K562 (cell line): ENCODE measurements at regions not wholly inside any gene's neighbourhood (a gene's known extent, or its start where the extent isn't known, plus 50 kb on each side); places are given as distances from the start of the nearest gene placed in this dataset.

Experiments
- ATAC-seq: fragments of 200-7000 bp; cut with Tn5 transposase; 3 replicates; pipeline ENCODE4 v1.9.1; 2020; ENCODE audit warnings: moderate library complexity
- BruUV-seq: library from RNA; stranded (reverse); fragments of 400-500 nt; replicated peaks from 2 replicates; lab custom pipeline; 2021; lab: Mats Ljungman, UMichigan
- CTCF ChIA-PET: fragments of 300-600 bp; formaldehyde crosslinking; extraction: SDS; loops from one replicate; lab custom pipeline; 2021; ENCODE audit warnings: low intra/inter-chr PET ratio; lab: Yijun Ruan, JAX
- POLR2A ChIA-PET: fragments of 300-600, 350-650 bp; sonication (Branson Sonifier 250); formaldehyde crosslinking; extraction: SDS; loops from one replicate; lab custom pipeline; 2021; ENCODE audit warnings: antibody characterized with exemption, inconsistent platforms; lab: Yijun Ruan, JAX
- DNase-seq, 4 experiments: peaks; one replicate each; pipeline versions ENCODE4 v3.0.0 to v3.0.0-alpha.2; 2011 to 2018; ENCODE audit warnings: low spot score in 3 of 4, mixed read lengths in 3 of 4; ENCODE audit errors: extremely low read depth in 1 of 4
- FAIRE-seq: peaks from 2 replicates; lab custom pipeline; 2011; peaks lifted over from hg19 to GRCh38; lab: Jason Lieb, UNC
- H2AFZ ChIP-seq: 2 replicates; pipeline ENCODE4 v1.6.0; 2011; ENCODE audit warnings: low read depth, low read length, control low read depth, inconsistent platforms
- H3K27ac ChIP-seq: fragments of 200-600 bp; 3 replicates; pipeline ENCODE4 v1.8.0; 2011; ENCODE audit warnings: low read depth, mild to moderate bottlenecking, control low read depth, inconsistent platforms, low read length, moderate library complexity, mixed read lengths; ENCODE audit errors: extremely low read depth
- H3K27me3 ChIP-seq, 2 experiments: fragments of 300-600 bp in 1 of 2; 2 replicates in 1 of 2; 3 replicates in 1 of 2; pipeline versions ENCODE4 v1.6.0 to v1.8.0; 2011; ENCODE audit warnings: inconsistent platforms in 2 of 2, low read length in 2 of 2, mild to moderate bottlenecking in 1 of 2, mixed read lengths in 1 of 2, moderate library complexity in 1 of 2; ENCODE audit not compliant: control insufficient read depth in 2 of 2, insufficient read depth in 2 of 2
- H3K36me3 ChIP-seq: fragments of 300-600 bp; 3 replicates; pipeline ENCODE4 v1.8.0; 2011; ENCODE audit warnings: mild to moderate bottlenecking, low read length, inconsistent platforms; ENCODE audit not compliant: control insufficient read depth, insufficient read depth
- H3K4me1 ChIP-seq, 2 experiments: fragments of 200-600 bp in 1 of 2; replicated peaks in 1 of 2; 2 replicates in 1 of 2; 3 replicates in 1 of 2; pipeline versions ENCODE4 v1.5.1 to v1.8.0; 2011; ENCODE audit warnings: inconsistent platforms in 2 of 2, low read length in 2 of 2, mild to moderate bottlenecking in 1 of 2, mixed read lengths in 1 of 2, moderate library complexity in 1 of 2; ENCODE audit not compliant: control insufficient read depth in 2 of 2, insufficient read depth in 2 of 2
- H3K4me2 ChIP-seq: 2 replicates; pipeline ENCODE4 v1.6.1; 2011; ENCODE audit warnings: low read length, control low read depth, inconsistent platforms, mixed read lengths; ENCODE audit not compliant: insufficient read depth
- H3K4me3 ChIP-seq: fragments of 200-600 bp; sonication (generic), shearing (Covaris generic); 2 replicates; pipeline ENCODE4 v1.5.1; 2016; ENCODE audit warnings: control low read depth, inconsistent platforms
- H3K79me2 ChIP-seq: fragments of 200-600 bp; 3 replicates; pipeline ENCODE4 v1.8.0; 2011; ENCODE audit warnings: low read length, inconsistent platforms; ENCODE audit not compliant: control insufficient read depth, insufficient read depth
- H3K9ac ChIP-seq, 2 experiments: 2 replicates each; pipeline versions ENCODE4 v1.6.0 to v1.6.1; 2011; ENCODE audit warnings: low read depth in 2 of 2, low read length in 2 of 2, control low read depth in 1 of 2, inconsistent platforms in 1 of 2, mild to moderate bottlenecking in 1 of 2, mixed read lengths in 1 of 2; ENCODE audit not compliant: insufficient read depth in 1 of 2
- H3K9me1 ChIP-seq: one replicate; pipeline ENCODE4 v1.6.0; 2011; ENCODE audit warnings: inconsistent platforms, mild to moderate bottlenecking, low read length, moderate library complexity; ENCODE audit not compliant: control insufficient read depth, insufficient read depth
- H3K9me3 ChIP-seq: replicated peaks from 2 replicates; pipeline ENCODE4 v1.5.1; 2011; ENCODE audit warnings: low read depth, low read length, inconsistent platforms; ENCODE audit not compliant: control insufficient read depth, insufficient read depth
- H4K20me1 ChIP-seq: replicated peaks from 2 replicates; pipeline ENCODE4 v1.6.1; 2011; ENCODE audit warnings: low read length, inconsistent platforms, mixed read lengths; ENCODE audit not compliant: control insufficient read depth, insufficient read depth
- LARP7 ChIP-seq: fragments of 450-650 bp; IDR thresholded peaks from 2 replicates; pipeline ENCODE4 v1.6.1; 2016
- POLR2A ChIP-seq: fragments of 450-650 bp; conservative IDR thresholded peaks from 2 replicates; pipeline ENCODE4 v1.6.1; 2016
- PTBP1 ChIP-seq: fragments of 200-400 bp; formaldehyde crosslinking; IDR thresholded peaks from 2 replicates; pipeline ENCODE4 v1.6.1; 2017; ENCODE audit warnings: low read depth, low read length
- SOX6 ChIP-seq: fragments of 450-650 bp; IDR thresholded peaks from 2 replicates; pipeline ENCODE4 v1.6.1; 2014; ENCODE audit warnings: mild to moderate bottlenecking
- YY1 ChIP-seq, 3 experiments: IDR thresholded peaks; 2 replicates each; pipeline ENCODE4 v1.6.1; 2011; ENCODE audit warnings: low read length in 2 of 3, mild to moderate bottlenecking in 2 of 3, moderate library complexity in 2 of 3, borderline replicate concordance in 1 of 3, control low read depth in 1 of 3, low read depth in 1 of 3; ENCODE audit not compliant: insufficient read depth in 3 of 3, insufficient replicate concordance in 2 of 3, control insufficient read depth in 1 of 3, insufficient read length in 1 of 3; ENCODE audit errors: extremely low read depth in 1 of 3
- WGBS: fragments of 100-300 bp; shearing (Covaris generic); methylation state at CpG from one replicate; pipeline ENCODE4 v1.1.6; 2016; ENCODE audit warnings: low coverage, mixed read lengths; ENCODE audit not compliant: insufficient coverage; ENCODE audit errors: missing lambda C conversion rate; 5-methylcytosine and 5-hydroxymethylcytosine counted together
- in situ Hi-C: fragments of 300-500 bp; cut with MboI; formaldehyde crosslinking; loops from 4 replicates; pipeline ENCODE4 v1.15.0; 2018; ENCODE audit warnings: inconsistent platforms, mixed read lengths
- intact Hi-C: fragments of 100-400 bp; cut with micrococcal nuclease; formaldehyde crosslinking; loops from 2 replicates; pipeline ENCODE4 v1.14.2; 2022
- TF ChIP-seq, protein P1 (sequence below): fragments of 450-650 bp; conservative IDR thresholded peaks from 2 replicates; pipeline ENCODE4 v1.6.1; 2016; ENCODE audit warnings: missing genetic modification characterization, low read depth, mild to moderate bottlenecking, missing compliant biosample characterization, moderate library complexity
- TF ChIP-seq, protein P2 (sequence below): fragments of 250-450 bp; sonication (Bioruptor Pico); IDR thresholded peaks from 2 replicates; pipeline ENCODE4 v1.5.0; 2021; ENCODE audit warnings: mild to moderate bottlenecking, borderline replicate concordance
- TF ChIP-seq, protein P3 (sequence below): fragments of 450-650 bp; IDR thresholded peaks from 2 replicates; pipeline ENCODE4 v1.6.1; 2017; ENCODE audit warnings: mild to moderate bottlenecking, moderate library complexity

DNA sequence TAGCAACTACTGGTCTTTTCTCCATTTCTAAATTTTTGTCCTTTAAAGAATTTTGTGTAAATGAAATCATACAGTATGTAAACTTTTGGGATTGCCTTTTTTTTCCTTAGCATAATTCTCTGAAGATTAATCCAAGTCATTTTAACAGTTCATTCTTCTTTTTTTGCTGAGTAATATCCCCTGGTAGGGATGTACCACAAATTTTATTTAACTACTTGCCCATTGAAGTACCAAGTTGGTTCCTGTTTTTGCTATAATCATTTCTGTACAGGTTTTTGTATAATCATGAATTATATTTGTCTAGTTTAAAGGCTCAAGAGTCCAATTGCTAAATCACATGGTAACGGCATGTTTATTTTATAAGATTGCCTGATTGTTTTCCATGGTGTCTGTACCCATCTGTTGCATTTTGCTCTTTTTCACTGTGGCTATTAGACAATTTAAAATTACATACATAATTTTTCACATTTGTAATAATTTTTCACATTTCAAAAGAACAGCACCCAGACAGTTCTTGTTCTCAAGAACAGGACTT lies 891.1 kb downstream of the USP25 start (continued):
- TF ChIP-seq, protein P1, sequence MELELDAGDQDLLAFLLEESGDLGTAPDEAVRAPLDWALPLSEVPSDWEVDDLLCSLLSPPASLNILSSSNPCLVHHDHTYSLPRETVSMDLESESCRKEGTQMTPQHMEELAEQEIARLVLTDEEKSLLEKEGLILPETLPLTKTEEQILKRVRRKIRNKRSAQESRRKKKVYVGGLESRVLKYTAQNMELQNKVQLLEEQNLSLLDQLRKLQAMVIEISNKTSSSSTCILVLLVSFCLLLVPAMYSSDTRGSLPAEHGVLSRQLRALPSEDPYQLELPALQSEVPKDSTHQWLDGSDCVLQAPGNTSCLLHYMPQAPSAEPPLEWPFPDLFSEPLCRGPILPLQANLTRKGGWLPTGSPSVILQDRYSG (tag) = no peak

DNA sequence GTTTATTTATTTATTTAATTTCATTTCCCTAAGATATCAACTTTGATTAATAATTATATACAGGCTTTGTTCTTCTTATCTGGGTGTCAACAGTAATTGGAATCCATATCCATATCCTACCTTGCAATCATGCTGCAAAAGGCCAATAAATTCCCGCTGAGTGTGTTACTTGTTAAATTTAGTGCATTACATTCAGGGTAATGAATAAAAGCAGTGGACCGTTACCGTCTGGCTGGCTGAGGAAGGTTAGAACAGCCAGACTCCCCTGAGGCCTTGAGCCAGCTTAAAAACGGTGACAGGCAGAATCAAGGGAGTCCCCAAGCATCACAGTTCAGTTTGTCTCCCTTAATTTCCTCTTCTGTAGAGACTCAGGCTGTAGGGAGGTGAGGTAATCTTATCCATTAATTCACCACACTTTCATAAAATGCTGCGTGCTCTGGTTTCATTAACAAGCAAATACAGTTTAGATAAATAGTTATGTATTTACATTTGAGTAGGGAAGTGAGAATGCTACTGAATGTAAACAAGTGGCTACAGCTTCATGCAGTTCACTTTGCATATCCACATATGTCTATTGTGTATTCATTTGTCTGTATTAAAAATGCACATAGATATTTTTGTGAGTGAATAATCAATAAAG lies 888.2 kb upstream of the CXADR start:
- TF ChIP-seq SOX6 (no peak), POLR2A (no peak), YY1 (IDR thresholded peaks at IDR 0.05; ENCODE audit: borderline replicate concordance in 1 of 3, control insufficient read depth in 1 of 3, extremely low read depth in 1 of 3, insufficient read depth in 3 of 3, insufficient read length in 1 of 3, insufficient replicate concordance in 2 of 3, low read depth in 1 of 3, low read length in 2 of 3) (no peak), LARP7 (no peak), PTBP1 (no peak)
- TF ChIP-seq, protein P2, sequence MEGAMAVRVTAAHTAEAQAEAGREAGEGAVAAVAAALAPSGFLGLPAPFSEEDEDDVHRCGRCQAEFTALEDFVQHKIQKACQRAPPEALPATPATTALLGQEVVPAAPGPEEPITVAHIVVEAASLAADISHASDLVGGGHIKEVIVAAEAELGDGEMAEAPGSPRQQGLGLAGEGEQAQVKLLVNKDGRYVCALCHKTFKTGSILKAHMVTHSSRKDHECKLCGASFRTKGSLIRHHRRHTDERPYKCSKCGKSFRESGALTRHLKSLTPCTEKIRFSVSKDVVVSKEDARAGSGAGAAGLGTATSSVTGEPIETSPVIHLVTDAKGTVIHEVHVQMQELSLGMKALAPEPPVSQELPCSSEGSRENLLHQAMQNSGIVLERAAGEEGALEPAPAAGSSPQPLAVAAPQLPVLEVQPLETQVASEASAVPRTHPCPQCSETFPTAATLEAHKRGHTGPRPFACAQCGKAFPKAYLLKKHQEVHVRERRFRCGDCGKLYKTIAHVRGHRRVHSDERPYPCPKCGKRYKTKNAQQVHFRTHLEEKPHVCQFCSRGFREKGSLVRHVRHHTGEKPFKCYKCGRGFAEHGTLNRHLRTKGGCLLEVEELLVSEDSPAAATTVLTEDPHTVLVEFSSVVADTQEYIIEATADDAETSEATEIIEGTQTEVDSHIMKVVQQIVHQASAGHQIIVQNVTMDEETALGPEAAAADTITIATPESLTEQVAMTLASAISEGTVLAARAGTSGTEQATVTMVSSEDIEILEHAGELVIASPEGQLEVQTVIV (CRISPR knock-in tag) = no peak
- TF ChIP-seq, protein P3, sequence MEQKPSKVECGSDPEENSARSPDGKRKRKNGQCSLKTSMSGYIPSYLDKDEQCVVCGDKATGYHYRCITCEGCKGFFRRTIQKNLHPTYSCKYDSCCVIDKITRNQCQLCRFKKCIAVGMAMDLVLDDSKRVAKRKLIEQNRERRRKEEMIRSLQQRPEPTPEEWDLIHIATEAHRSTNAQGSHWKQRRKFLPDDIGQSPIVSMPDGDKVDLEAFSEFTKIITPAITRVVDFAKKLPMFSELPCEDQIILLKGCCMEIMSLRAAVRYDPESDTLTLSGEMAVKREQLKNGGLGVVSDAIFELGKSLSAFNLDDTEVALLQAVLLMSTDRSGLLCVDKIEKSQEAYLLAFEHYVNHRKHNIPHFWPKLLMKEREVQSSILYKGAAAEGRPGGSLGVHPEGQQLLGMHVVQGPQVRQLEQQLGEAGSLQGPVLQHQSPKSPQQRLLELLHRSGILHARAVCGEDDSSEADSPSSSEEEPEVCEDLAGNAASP = no peak
- no peak for DNase-seq
- no peaks in the 10 kb centered on the region for H4K20me1 ChIP-seq
- no peak overlapping the region for H3K27ac ChIP-seq
- BruUV-seq = no TSS peak
- H3K9ac ChIP-seq = no peak overlapping the region
- H3K36me3 ChIP-seq = no peaks in the 10 kb centered on the region
- ATAC-seq = no peak
- CTCF ChIA-PET = no interaction called here
- WGBS = 2% methylated on average over 5 of the region's 5 CpGs
- H3K4me2 ChIP-seq = no peak overlapping the region
- no peaks in the 10 kb centered on the region for H3K27me3 ChIP-seq
- peaks cover 3% of the 10 kb centered on the region for H3K9me3 ChIP-seq
- no peaks in the 10 kb centered on the region for H3K79me2 ChIP-seq
- H2AFZ ChIP-seq = no peak overlapping the region
- POLR2A ChIA-PET = no interaction called here
- H3K4me1 ChIP-seq = no peaks in the 10 kb centered on the region
- no peak overlapping the region for H3K4me3 ChIP-seq
- H3K9me1 ChIP-seq = no peaks in the 10 kb centered on the region
- in situ Hi-C loops = no loop called here
- intact Hi-C loops = no loop called here
- FAIRE-seq = no peak
